ENCODE measurements at regions not wholly inside any gene's neighbourhood (a gene's known extent, or its start where the extent isn't known, plus 50 kb on each side); places are given as distances from the start of the nearest gene placed in this dataset.

DNA sequence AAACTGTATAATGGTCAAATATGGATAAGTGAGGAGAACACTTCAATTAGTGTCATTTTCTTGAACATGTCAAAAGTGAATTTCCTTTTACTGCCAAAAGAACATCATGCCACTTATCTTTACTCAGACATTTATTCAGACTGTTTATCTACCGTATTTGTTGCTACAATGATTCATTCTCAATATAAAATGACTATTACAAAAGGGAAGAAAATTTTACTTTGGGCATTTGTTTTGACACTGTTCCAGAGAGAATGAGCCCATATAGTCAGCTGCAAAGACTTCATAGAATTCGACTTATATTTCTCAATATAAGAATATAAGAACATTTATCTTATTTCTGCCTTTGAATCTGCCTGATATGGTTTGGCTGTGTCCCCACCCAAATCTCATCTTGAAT is 1699.1 kb downstream of the BRINP3 start:
- H3K27ac ChIP-seq (ENCODE audit: low read depth), result no peak overlapping the region
- Mint-ChIP-seq H3K4me1 (no peaks in the 10 kb centered on the region), H3K27me3 (ENCODE audit: insufficient read depth, low read depth, poor library complexity) (no peaks in the 10 kb centered on the region), H3K9me3 (peaks cover 25% of the 10 kb centered on the region), H3K4me3 (no peak overlapping the region), H3K27ac (no peak overlapping the region), H3K36me3 (ENCODE audit: low read depth) (peaks cover 20% of the 10 kb centered on the region)
- no peak overlapping the region for H2AFZ ChIP-seq
- no peak for DNase-seq (ENCODE audit: low spot score)
- H3K9me2 ChIP-seq (ENCODE audit: insufficient read depth), result no peaks in the 10 kb centered on the region
- H3K4me3 ChIP-seq, result no peak overlapping the region
- TF ChIP-seq POLR2AphosphoS5 (IDR thresholded peaks at IDR 0.05; ENCODE audit: low read depth) (no peak), EZH2phosphoT487 (IDR thresholded peaks at IDR 0.05; ENCODE audit: unreplicated experiment) (no peak), CREB1 (CRISPR knock-in tag; IDR thresholded peaks at IDR 0.05; ENCODE audit: low read depth) (no peak), REST (IDR thresholded peaks at IDR 0.05; ENCODE audit: unreplicated experiment) (no peak), EZH2 (IDR thresholded peaks at IDR 0.05; ENCODE audit: low read depth, unreplicated experiment) (no peak), ZNF462 (CRISPR knock-in tag; IDR thresholded peaks at IDR 0.05) (no peak), STAT1 (IDR thresholded peaks at IDR 0.05; ENCODE audit: unreplicated experiment) (no peak), ZNF114 (CRISPR knock-in tag; IDR thresholded peaks at IDR 0.05) (no peak), JUNB (IDR thresholded peaks at IDR 0.05; ENCODE audit: unreplicated experiment) (no peak), ZNF331 (CRISPR knock-in tag; IDR thresholded peaks at IDR 0.05; ENCODE audit: low read depth) (no peak), NANOG (IDR thresholded peaks at IDR 0.05; ENCODE audit: borderline replicate concordance) (no peak)
- TF ChIP-seq, protein P1, sequence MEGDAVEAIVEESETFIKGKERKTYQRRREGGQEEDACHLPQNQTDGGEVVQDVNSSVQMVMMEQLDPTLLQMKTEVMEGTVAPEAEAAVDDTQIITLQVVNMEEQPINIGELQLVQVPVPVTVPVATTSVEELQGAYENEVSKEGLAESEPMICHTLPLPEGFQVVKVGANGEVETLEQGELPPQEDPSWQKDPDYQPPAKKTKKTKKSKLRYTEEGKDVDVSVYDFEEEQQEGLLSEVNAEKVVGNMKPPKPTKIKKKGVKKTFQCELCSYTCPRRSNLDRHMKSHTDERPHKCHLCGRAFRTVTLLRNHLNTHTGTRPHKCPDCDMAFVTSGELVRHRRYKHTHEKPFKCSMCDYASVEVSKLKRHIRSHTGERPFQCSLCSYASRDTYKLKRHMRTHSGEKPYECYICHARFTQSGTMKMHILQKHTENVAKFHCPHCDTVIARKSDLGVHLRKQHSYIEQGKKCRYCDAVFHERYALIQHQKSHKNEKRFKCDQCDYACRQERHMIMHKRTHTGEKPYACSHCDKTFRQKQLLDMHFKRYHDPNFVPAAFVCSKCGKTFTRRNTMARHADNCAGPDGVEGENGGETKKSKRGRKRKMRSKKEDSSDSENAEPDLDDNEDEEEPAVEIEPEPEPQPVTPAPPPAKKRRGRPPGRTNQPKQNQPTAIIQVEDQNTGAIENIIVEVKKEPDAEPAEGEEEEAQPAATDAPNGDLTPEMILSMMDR (conservative IDR thresholded peaks at IDR 0.05; ENCODE audit: low read depth in 2 of 2), result no peak
- TF ChIP-seq, protein P2, sequence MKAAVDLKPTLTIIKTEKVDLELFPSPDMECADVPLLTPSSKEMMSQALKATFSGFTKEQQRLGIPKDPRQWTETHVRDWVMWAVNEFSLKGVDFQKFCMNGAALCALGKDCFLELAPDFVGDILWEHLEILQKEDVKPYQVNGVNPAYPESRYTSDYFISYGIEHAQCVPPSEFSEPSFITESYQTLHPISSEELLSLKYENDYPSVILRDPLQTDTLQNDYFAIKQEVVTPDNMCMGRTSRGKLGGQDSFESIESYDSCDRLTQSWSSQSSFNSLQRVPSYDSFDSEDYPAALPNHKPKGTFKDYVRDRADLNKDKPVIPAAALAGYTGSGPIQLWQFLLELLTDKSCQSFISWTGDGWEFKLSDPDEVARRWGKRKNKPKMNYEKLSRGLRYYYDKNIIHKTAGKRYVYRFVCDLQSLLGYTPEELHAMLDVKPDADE (IDR thresholded peaks at IDR 0.05), result no peak
- no peaks in the 10 kb centered on the region for H3K27me3 ChIP-seq (ENCODE audit: insufficient read depth)
- H4K20me1 ChIP-seq (replicated peaks; ENCODE audit: insufficient read depth), result no peaks in the 10 kb centered on the region
- ATAC-seq, result no peak
- H3K36me3 ChIP-seq (ENCODE audit: insufficient read depth), result no peaks in the 10 kb centered on the region
- H3F3A ChIP-seq (replicated peaks; ENCODE audit: low read depth), result no peaks in the 10 kb centered on the region
- no peak overlapping the region for H3K4me2 ChIP-seq
- H3K79me2 ChIP-seq (replicated peaks; ENCODE audit: insufficient read depth), result no peaks in the 10 kb centered on the region
- no peaks in the 10 kb centered on the region for H3K4me1 ChIP-seq (ENCODE audit: insufficient read depth)

Measured in GM23338 (cell line).